ENCODE measurements at regions not wholly inside any gene's neighbourhood (a gene's known extent, or its start where the extent isn't known, plus 50 kb on each side); places are given as distances from the start of the nearest gene placed in this dataset.

DNA sequence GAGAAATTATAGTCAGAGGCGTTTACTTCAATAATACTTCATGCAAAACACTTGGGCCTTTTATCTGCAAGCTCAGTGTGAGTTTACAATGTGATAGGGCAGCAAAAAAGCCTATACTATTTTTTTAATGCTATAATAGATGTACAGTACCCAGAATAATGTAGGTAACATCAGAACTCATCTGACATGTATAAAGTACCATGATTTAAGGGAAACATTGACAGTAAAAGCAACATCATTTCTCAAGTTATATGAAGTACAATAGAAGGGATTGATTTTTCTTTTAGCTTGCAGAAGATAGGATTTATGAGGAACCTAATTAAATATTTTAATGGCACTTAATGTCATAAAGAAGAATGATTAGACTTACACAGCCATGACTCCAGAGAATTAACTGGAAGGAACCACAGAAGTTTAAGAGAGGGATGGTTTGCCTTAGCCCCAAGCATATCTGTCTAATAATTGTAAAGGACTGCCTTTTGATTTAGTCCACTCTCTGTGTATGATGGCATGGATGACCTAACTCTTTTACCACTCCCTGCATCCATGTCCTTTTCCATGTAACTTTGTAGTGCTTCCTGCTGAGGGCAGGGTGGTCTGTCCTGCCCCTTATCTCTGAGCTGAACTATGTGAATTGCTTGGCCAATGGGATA is 55.9 kb upstream of the MIS18BP1 start:
- H3K9me3 ChIP-seq (replicated peaks; ENCODE audit: control insufficient read depth, insufficient read depth, low read length) = no peaks in the 10 kb centered on the region
- no TSS peak for BruUV-seq (replicated peaks)
- DNase-seq (ENCODE audit: low read depth, low spot score) = no peak
- H3K4me2 ChIP-seq (ENCODE audit: insufficient read depth, low read length) = no peak overlapping the region
- H3K4me1 ChIP-seq (ENCODE audit: control insufficient read depth, extremely low read depth, insufficient read depth, low read length) = no peaks in the 10 kb centered on the region
- no peak overlapping the region for H2AFZ ChIP-seq (ENCODE audit: low read depth, low read length)
- H3K36me3 ChIP-seq (ENCODE audit: control insufficient read depth in 2 of 2, extremely low read depth in 1 of 2, insufficient read depth in 2 of 2, low read length in 2 of 2) = no peaks in the 10 kb centered on the region
- no peaks in the 10 kb centered on the region for H4K20me1 ChIP-seq (replicated peaks; ENCODE audit: control insufficient read depth, extremely low read depth, insufficient read depth, low read length)
- FAIRE-seq = no peak
- ChIA-PET CTCF (no interaction called here), POLR2A (no interaction called here)
- H3K9ac ChIP-seq (replicated peaks; ENCODE audit: extremely low read depth, insufficient read depth, low read length) = no peak overlapping the region
- H3K79me2 ChIP-seq (ENCODE audit: control insufficient read depth, insufficient read depth, low read length) = no peaks in the 10 kb centered on the region
- intact Hi-C loops (cut with micrococcal nuclease) (no loop called here), dilution Hi-C loops (cut with MboI; ENCODE audit: extremely low pct_ligation_motif_present, low sequenced_read_pairs) (no loop called here)
- H3K4me3 ChIP-seq (replicated peaks in 1 of 3; ENCODE audit: insufficient read depth in 1 of 3, low read depth in 1 of 3, low read length in 3 of 3) = no peak overlapping the region
- TF ChIP-seq POLR2A (IDR thresholded peaks at IDR 0.05; ENCODE audit: low read depth, low read length) (no peak), POLR2AphosphoS5 (IDR thresholded peaks at IDR 0.05; ENCODE audit: insufficient read depth, low read depth, low read length) (no peak), MYC (IDR thresholded peaks at IDR 0.05; ENCODE audit: low read depth, low read length) (no peak), FOS (IDR thresholded peaks at IDR 0.05; ENCODE audit: borderline replicate concordance, insufficient read depth, low read length) (no peak), GATA2 (IDR thresholded peaks at IDR 0.05; ENCODE audit: insufficient read depth, insufficient read length, low read depth, low read length) (no peak), EZH2 (IDR thresholded peaks at IDR 0.05; ENCODE audit: borderline replicate concordance, low read depth, low read length, severe bottlenecking) (no peak), JUN (IDR thresholded peaks at IDR 0.05; ENCODE audit: borderline replicate concordance, insufficient read depth, insufficient read length, low read depth) (no peak)
- TF ChIP-seq, protein P1, sequence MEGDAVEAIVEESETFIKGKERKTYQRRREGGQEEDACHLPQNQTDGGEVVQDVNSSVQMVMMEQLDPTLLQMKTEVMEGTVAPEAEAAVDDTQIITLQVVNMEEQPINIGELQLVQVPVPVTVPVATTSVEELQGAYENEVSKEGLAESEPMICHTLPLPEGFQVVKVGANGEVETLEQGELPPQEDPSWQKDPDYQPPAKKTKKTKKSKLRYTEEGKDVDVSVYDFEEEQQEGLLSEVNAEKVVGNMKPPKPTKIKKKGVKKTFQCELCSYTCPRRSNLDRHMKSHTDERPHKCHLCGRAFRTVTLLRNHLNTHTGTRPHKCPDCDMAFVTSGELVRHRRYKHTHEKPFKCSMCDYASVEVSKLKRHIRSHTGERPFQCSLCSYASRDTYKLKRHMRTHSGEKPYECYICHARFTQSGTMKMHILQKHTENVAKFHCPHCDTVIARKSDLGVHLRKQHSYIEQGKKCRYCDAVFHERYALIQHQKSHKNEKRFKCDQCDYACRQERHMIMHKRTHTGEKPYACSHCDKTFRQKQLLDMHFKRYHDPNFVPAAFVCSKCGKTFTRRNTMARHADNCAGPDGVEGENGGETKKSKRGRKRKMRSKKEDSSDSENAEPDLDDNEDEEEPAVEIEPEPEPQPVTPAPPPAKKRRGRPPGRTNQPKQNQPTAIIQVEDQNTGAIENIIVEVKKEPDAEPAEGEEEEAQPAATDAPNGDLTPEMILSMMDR (IDR thresholded peaks at IDR 0.05; ENCODE audit: extremely low read depth in 1 of 2, insufficient read depth in 1 of 2, low read depth in 1 of 2, low read length in 2 of 2) = no peak
- H3K27me3 ChIP-seq (ENCODE audit: control insufficient read depth in 2 of 2, insufficient read depth in 2 of 2, low read length in 2 of 2) = no peaks in the 10 kb centered on the region
- no peaks in the 10 kb centered on the region for H3K9me1 ChIP-seq (replicated peaks; ENCODE audit: control insufficient read depth, extremely low read depth, insufficient read depth, low read length)
- H3K27ac ChIP-seq (ENCODE audit: insufficient read depth, low read depth, low read length) = no peak overlapping the region

Measured in endothelial cell of umbilical vein (primary cell).